ENCODE measurements at regions not wholly inside any gene's neighbourhood (a gene's known extent, or its start where the extent isn't known, plus 50 kb on each side); places are given as distances from the start of the nearest gene placed in this dataset.
"Not testable (repeated sequence)": the region's sequence is repeated elsewhere in the genome, so short reads cannot be mapped to it uniquely, and the experiment has no call there.

DNA sequence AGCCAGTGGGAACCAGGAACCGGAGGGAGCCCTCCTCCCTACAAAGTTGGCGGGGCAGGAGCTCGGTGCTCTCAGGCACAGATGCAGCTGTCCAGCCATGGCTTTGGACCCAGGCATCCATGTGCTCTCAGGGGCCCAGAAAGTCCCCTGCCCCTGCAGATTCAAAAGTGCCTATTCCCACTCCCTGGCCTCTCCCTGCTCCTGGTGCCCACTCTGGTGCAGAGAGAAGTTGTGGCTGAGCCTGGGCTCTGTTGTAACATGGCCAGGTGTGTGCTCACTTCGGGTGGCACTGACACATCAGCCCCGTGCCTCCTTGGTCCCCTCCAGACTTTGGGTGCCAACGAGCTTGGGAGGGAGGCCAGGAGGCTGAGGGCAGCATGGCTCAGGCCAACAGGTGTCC lies 315.8 kb upstream of the KYNU start:
- no peak for DNase-seq

DNA sequence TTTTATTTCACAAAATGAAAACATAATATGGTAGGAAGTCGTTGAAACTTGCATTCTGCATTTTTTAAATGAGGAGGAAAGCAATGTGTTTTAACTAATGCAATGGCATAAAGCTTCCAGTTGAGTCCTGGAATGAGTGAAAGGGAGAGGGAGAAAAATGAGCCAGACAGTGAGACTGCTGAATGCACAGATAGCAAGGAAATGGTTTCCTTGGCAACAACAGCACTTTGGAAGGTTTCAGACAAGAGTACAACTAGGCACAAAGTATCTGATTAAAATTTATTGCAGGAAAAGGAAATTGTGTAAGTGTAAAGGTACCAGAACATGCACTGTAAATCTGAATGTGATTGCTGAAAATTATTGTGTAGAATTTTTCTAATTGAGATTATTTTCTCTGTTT lies 320.1 kb upstream of the KYNU start:
- no peak for DNase-seq

DNA sequence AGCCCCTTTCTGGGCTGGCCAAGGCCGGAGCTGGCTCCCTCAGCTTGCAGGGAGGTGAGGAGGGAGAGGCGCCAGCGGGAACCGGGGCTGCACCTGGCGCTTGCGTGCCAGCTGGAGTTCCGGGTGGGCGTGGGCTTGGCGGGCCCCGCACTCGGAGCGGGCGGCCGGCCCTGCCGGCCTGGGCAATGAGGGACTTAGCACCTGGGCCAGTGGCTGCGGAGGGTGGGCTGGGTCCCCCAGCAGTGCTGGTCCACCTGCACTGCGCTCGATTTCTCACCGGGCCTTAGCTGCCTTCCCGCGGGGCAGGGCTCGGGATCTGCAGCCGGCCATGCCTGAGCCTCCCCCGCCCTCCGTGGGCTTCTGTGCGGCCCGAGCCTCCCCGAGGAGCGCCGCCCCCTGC lies 331.5 kb upstream of the KYNU start:
- DNase-seq: not testable (repeated sequence)

DNA sequence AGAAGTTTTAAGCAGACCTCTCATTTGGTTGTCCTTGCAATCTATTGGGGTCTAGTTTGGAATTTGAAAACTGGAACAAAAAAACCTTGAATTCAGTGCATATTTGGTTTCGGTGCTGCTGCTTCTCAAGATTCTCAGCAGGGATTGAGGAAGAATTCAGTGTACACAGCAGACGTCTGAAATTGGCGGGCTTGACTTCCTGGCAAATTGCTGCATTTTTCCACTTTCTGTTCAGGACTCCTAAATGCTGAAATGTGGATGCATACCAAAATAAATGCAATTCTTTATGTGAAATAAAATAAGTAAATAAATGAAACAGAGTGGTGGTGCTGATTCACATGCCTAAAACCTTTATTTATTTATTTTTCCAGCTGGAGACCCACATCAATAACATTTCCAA lies 332.4 kb upstream of the KYNU start:
- no peak for DNase-seq

DNA sequence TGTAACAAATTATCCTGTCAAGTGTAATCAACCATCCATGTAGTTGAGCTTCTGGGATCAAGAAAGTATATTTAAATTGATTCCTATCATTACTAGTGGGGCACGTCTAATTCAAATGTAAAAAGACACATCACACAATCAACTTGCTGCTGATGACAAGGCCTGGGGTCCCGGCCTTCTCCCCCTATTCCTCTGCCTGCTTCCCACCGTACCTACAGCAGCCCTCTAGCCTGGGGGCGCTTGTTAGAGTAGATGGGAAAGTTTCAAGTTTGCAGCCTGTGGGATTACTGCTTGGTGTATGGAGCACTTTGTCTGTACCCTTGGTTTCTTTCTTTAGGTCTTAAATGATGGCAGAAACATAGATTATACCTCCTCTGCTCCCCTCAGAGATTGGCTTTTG lies 333.3 kb upstream of the KYNU start:
- DNase-seq: no peak

DNA sequence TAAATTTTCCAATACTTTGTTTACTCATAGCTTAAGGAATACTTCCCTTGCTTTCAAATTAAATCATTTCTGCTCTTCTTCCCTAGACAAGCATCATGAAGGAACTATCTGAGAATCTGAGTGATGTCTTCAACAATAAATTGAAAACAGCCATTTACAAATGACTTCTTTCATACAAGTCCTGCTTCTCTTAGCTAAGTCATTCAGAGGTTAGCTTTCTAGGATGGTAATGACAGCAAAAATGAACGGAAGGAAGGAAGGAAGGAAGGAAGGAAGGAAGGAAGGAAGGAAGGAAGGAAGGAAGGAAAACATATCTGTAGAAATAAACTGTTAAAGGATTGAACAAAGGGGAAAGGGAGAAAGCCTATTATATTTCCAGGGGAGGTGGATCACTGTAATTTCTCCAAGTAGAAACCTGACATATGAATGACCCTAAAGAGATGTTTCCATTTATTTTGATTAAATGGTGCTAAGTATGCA lies 335.0 kb upstream of the KYNU start:
- DNase-seq: no peak

DNA sequence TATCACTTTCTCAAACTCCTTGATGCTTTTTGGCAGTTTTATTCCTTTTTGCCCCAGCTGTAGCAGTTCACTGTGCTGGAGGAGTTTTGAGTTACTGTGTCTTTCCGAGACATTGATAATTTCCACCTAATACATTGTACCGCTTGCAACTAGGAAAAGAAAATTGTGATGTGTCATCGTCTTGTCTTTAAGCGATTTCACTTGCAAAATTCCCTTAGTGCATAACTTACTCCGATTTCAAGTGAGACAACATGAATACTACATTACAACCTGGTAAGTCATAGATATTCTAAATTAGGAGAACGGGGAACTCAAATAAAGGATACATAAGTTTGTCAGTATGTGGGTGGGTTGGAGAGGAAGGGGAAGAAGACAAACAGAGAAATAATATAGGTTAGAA lies 340.5 kb upstream of the KYNU start:
- DNase-seq: no peak

DNA sequence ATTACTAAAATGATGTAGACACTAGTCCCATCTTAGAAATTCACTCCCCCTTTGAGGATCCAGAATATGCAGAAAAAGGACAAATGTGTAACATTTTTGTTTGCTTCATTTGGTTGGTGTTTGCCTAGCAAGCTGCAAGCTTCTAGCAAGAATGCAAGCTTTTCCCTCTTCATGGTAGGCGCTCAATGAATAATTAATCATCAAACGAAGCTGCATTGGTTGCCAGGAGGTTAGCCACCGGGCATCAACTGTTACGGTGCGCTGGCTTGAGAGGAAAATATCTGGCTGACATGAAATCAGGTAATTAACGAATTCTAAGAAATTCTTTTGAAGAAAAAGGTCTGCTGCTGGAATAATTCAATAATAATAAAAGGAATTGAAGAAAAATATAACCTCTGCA lies 341.0 kb upstream of the KYNU start:
- DNase-seq: no peak

DNA sequence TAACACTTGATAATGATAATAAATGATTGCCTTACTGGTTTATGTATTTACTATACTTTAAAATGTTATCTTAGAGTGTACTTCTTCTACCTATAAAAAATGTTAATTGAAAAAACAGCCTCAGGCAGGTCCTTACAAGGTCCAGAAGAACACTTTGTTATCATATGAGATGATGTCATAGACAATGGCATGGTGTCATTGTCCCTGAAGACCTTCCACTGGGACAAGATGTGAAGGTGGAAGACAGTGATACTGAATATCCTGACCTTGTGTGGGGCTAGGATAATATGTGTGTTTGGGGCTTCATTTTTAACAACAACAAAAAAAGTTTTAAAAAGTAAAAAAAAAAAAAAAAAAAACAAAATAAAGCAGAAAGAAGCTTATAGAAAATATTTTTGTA lies 342.2 kb upstream of the KYNU start:
- DNase-seq: no peak

DNA sequence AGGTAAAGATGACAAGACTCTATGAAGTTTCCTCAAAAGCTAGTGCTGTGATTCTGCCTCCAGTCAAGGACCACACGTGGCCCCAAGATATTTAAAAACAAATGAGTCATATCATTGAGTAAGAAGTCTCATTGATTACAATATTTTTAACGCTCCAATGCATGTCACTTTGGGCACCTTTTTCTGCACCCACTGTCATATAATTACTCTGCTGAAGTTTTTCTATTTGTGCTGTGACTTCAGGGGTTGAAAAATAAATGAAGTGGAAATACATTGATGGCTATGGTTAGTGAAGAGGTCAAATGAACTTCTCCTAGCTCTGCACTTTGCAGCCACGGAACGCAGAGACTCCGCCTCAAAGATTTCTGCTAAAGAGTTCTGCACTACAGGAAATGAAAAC lies 344.3 kb upstream of the KYNU start:
- no peak for DNase-seq

DNA sequence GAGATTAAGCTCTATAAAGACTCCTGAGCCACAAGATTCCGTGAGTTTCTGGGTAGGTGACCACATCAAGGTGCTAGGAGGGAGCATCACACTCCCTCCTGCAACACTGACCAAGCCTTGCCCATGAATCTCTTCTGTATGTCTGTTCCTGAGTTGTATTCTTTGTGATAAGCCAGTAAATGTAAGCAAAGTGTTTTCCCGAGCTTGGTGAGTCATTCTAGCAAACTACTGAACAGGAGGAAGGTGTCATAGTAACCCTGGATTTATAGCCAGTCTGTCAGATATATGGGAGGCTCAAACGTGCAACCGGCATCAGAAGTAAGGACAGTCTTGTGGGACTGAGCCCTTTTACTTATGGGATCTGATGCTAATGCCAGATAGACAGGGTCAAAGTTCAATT lies 346.1 kb upstream of the KYNU start:
- no peak for DNase-seq

DNA sequence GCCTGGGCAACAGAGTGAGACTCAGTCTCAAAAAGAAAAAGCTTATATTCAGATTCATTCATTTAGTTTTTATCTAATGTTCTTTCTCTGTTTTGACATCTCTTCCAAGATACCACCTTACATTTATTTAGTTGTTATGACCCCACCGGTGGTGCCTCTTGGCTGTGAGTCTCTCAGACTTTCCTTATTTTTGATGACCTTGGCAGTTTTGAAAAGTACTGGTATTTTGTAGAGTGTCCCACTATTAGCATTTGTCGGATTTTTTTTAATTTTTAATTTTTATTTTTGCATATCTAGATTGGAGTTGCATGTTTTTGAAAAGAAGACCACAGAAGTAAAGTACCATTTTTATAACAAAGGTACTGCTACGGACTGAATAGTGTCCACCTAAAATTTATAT lies 351.7 kb upstream of the KYNU start:
- DNase-seq: no peak

DNA sequence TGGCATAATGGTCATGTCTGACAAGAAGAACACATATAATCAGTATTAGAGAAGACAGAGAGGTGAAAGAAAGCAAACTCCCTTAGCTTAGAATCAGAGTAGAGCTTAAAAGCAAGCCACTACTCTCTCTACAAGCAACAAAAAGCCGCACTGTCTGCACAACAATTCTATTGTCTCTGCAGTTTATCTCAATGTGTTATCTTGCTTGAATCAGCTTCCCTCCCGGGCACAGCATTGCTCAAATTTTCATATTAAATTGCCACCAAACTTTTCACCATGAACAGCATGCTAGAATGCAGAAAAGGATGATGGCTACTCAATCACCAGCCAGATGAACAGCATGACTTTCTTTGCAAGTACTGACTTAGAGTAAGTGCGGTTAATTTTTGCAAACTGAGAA lies 356.0 kb upstream of the KYNU start:
- peak; percentile 75 for DNase-seq

DNA sequence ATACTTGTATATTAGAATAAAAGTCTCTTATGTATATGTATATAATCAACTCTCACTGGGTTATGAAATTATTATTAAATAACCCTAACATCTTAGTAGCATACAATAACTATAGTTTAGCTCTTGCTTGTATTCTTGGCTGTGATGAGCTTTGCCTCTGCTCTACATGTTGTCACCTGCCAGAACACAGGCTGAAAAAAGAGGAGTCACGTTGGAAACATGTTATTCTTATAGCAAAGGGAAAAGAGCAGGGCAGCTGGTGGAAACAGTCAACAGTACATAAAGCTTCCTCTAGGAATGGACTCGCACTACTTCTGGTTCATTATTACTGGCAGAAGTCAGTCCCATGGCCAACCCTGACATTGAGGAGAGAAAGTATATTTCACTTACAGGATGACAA lies 362.0 kb upstream of the KYNU start:
- DNase-seq: no peak

DNA sequence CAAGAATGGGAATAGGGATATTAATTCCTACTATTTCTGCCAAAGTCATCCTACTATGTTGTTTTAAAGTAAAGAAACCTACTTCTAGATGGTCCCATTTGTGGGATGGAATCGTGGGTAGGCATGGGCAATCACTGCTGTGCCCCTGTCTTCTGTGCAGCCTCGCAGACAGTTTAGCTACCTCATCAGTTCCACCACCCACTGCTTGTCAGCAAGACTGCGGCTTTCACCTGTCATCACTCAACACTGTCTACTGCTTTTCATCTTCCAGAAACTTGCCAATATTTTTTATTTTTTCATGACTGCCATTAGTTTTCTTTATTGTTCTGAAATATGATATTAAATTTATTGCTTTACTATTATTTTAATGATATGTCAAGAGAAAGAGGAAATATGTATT lies 368.1 kb upstream of the KYNU start:
- DNase-seq: no peak

DNA sequence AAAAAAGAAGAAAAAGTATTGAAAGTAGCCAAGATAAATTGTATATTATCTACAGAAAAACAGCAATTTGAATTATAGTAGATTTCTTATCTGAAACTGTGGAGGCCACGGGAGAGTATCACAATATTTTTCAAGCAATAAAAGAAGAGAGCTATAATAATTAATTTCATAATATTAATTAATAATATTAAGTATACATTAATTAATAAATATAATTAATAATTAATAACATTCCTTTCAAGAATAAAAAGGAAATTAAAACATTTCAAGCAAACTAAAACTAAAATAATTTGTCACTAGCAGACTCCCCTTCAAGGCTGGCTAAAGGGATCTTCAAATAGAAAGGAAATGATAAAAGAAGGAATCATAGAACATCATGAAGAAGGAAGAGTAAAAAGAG lies 372.7 kb upstream of the KYNU start:
- no peak for DNase-seq

DNA sequence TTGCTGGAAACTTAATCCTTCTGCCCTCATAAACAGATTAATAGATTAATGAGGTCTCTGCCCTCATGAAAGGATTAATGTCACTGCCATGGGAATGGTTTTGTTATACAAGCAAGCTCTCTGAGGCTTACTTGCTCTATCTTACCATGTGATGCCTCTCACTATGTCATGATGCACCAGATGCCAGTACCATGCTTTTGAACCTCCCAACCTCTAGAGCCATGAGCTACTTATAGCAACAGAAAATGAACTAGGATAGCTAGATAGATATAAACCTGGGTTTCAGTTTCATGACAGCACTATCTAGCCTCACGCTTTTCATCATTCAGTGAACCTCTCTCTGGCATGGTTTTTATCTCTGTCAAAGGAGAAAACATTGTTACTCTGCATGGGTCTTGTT lies 371.6 kb upstream of the LRP1B start:
- no peak for DNase-seq

DNA sequence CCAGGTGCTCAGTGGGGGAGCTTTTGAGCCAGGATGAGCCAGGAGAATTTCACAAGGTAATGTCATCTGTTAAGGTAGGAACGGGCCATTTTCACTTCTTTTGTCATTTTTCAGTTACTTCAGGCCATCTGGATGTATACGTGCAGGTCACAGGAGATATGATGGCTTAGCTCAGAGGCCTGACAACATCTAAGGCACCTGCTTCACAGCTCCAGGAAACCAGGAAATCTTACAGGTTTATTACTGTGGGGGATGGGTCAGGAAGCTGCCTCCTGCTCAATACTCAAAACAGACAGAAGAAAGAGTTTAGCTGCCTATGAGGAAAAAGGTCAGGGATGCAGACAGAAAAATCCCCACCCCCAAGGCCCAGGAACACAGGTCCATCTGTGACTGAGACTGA lies 364.3 kb upstream of the LRP1B start:
- DNase-seq: no peak

DNA sequence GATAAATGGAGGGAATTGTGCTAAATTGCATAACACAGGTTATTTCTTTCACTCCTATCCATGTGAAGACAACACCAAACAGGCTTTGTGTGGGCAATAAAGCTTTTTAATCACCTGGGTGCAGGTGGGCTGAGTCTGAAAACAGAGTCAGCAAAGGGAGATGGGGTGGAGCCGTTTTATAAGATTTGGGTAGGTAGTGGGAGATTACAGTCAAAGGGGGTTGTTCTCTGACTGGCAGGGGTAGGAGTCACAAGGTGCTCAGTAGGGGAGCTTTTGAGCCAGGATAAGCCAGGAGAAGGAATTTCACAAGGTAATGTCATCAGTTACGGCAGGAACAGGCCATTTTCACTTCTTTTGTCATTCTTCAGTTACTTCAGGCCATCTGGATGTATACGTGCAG lies 358.8 kb upstream of the LRP1B start:
- DNase-seq: not testable (repeated sequence)

DNA sequence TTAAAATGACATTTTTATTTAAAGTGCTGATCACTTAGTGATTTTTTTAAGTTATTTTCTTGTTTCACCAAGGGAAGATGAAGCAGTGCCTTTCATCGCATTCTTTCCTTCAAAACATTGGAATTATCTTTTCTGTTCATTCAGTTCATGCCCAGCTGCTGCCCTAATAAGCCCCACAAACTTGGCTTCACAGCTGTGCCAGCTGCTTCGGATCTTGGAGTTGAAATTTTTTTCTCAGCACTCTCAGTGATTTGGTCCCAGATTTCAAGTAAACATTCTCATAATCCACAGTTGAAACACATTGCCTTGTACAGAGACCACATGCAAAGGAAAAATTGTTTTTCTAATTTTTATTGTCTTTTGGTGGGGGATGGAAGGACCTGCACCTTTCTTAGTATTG lies 353.3 kb upstream of the LRP1B start:
- DNase-seq: no peak

DNA sequence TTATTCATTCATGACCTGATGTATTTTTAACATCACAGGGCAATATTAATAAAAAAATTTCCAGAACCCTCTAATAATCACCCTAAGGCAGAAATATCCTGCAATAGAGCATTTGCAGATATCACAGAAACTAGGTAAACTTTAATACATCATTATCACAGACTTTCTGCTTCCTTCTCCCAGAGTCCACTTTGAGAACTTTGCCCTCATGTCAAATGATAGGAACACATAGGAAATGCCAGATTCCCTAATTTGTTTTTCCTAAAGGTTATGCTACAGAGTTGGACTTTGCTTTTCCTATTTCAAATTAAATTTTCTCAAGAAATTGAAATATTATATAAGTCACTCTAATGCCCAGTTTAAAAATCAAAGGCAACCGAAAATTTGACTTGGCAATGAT lies 352.8 kb upstream of the LRP1B start:
- DNase-seq: no peak

DNA sequence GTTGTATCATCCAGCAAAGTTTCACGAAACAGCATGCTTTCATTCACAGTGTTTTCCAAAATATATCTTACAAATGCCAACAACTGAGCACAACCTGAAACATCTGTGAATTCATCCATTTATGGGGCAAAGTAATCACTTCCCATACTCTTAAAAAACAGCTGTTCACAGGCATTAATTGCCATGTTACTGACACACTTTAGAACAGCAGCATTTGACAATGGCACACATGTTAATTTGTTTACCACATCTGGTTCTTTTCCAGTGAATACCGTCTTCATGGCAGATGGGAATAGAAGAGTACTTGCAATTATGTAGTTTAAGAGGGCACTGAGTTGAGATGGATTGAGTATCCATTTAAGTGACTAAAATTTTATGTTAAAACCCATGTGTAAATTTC lies 347.4 kb upstream of the LRP1B start:
- DNase-seq: no peak

DNA sequence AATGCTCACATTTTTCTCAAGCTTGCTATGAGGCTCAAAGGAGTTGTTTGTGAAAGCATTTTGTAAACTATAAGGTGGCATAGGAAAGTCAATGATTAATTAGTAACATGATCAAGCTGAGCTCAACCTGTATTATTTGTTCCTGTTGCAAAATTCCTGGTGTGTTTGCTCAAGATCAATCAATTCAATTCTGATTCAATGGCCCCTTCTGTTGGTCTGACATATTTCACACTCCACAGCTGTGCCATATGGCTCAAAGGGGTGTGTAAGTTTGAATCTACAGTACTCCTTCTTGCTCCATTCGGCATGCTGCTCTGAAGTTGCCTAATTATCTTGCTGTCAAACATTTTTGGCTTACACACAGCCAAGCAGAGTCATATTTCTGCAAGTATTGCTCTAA lies 341.6 kb upstream of the LRP1B start:
- DNase-seq: no peak

DNA sequence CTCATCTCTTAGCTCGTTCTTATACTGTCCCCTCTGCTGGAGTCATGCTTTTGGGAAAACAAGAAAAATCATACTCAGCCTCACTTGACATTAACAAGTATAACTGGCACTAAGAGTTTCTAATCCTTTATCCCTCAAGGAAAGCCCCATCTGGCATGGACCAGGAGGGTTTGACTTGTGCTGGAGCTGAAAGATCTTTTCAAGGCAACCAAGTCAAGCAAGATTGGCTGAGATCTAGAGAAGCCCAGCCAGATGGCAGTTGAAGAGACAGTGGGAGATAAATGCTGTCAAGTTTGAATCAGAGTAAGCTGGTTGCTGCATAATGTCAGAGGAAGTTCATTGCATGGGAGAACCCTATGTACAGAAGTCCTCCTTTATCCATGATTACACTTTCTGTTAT lies 336.5 kb upstream of the LRP1B start:
- DNase-seq: no peak

DNA sequence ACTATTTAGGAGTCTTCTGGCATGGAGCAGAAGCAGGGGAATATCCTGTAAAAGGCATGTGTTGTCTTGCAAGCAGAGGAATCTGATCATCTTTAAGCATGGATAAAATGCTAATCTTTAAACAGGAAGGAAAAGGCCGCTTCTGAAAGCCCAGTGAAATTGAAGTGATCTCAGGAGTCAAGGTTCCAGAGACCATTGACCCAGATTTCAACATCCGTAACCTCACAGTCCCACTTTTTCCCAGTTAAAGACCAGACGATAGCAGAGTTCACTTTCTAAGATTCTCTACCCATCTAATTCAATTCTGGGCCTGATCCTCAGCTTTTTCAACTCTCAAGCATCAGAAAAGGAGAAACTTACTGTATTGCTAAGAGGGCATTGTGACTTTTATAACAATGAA lies 332.2 kb upstream of the LRP1B start:
- DNase-seq: no peak

DNA sequence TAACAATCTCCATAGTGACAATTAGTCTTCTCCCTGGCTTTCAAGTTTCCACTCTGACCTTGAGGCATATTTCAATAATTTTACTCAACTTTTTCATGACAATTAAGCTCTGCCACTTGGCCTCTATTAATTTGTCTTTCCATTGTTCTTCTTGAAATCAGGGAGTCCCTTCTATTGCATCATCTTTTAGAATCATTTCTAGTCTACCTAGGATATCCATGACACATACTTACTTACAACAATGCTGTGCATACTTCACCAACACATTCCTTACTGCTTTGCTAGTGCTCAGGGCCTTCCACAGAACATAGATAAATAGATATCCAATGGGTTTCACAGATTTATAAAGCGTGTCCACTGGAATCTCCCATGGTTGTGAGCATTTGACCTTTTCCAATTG lies 331.5 kb upstream of the LRP1B start:
- DNase-seq: no peak
